HG03442 (cell line): ENCODE measurements at regions not wholly inside any gene's neighbourhood (a gene's known extent, or its start where the extent isn't known, plus 50 kb on each side); places are given as distances from the start of the nearest gene placed in this dataset.
"Not testable (repeated sequence)": the region's sequence is repeated elsewhere in the genome, so short reads cannot be mapped to it uniquely, and the experiment has no call there.

Source experiments
- ATAC-seq: cut with Tn5 transposase; IDR thresholded peaks from one replicate; pipeline ENCODE4 v1.9.1; 2021; ENCODE audit warnings: mild to moderate bottlenecking, moderate library complexity; ENCODE audit not compliant: unreplicated experiment

DNA sequence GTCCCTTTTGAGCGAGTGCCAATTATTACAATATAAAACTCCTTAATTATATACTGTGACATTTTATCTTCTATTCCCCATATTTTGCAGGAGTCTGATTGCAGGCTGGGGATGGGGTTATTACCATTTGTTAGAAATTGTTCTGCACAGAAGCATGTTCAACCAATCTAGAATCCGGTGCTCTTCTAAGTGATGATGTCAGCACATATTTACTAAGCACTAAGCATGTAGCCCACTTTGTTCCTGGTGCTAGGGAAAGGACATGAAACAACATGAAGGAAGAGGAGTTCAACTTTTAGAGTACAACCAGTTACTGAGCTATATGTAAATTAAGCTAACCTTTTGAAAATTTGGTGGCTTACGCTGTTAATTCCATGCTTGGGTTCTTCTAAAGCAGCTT, 52.8 kb upstream of the IL1RAPL2 start:
- ATAC-seq, result no peak

DNA sequence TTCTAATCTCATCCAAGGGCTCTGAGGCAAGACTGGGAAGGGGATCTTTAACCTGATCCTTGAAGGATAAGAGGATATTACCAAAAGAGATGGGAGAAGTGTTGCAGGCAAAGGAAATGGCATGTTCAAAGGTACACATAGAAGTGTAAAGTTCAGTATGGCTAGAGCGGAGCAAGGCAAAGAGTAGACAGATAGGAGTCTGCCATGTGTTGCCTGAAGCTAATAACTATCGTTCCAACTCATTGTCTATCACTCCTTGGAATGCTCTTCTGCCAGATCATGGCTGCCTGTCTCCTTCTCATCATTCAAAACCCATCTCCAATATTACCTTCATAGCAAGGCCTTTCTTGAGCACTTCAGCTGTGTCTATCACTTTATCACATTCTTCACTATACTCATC, 55.2 kb upstream of the IL1RAPL2 start:
- ATAC-seq, result no peak

DNA sequence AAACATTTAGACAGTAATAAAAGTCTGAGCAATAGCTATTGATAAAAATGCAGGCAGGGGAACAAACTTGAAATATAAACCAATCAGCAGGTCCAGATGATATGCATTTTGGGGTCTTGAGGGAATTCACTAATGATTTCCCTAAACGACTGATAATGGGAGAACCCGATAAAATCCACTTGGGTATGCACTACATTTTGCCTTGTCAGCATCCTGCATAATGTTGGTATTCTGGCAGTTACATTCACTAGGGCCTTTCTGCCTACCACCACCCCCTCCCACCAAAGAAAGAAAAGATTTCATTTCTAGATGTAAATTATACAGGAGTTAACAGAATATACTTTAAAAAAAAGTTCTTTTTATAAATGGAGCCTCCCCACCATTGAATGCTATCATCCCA, 63.5 kb upstream of the IL1RAPL2 start:
- ATAC-seq, result no peak

DNA sequence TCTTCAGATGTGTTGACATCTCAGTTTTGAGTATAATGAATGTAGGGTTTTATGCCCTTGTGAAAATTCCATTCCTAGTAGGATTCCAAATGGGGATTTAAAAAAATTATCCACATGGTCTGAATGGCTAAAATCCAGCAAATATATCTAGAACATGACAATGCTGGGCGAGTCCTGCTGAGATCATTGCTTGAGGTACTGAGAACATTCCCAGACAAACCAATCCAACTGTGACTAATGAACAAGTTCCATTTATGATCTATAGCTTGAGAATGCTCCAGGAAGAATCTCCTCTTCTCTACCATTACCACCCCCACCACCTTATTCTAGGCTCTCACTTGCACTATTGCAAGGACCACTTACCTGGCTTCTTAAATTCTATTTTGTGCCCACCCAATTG, 77.2 kb upstream of the IL1RAPL2 start:
- no peak for ATAC-seq

DNA sequence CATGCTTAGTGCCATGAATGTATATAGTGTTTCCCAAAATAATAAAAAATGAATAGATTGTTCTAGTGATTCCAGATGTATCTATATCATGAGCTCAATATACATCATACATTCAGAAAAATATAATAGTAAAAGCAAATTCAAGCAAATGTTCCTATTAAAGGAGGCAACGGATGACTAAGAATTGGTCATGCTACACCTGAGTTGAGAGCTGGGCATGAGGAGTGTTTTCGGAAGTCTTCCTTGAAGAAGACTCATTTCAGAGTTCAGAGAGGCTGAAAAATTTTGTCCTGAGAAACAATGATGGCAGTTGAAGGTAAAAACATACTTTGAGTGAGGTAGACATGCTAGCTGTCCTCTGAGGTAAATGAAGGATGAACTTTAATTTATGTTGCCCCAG, 79.3 kb upstream of the IL1RAPL2 start:
- no peak for ATAC-seq

DNA sequence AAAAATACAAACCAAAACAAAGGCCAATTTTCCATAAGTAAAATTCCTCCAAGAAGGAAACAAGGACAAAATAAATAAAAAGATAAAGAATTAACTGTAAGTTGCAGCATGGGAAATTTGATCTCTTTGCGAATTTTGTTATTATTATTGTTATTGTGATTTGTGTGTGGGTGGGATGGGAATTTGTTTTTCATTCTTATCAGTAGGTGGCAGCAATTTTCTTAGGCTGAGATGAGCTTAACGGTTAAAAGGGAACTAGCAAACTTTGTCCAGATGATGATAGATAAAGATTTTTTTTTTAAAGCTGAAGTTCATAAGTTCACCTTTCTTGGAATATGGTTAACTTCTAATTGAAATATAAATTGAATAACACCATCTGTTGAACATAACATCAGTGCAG, 83.2 kb upstream of the IL1RAPL2 start:
- ATAC-seq, result no peak

DNA sequence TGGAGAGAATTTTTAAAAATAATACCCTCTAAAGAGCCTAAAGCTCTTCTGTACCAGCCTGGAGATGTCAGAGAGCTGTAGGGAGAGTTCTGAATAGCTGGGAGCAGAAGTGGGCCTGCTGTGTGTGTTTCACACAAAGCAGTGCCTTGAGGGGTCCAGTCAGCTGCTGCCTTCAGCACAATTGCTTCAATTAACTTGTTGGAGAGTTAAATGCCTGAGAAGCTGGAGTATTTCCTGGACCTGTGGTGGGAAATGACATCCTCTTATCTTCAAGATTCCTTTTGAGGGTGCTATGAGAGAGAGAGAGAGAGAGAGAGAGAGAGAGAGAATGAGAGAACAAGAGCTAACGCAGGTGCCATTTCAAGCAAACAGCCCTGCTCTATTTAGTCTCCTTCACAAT, 96.2 kb upstream of the IL1RAPL2 start:
- ATAC-seq, result no peak

DNA sequence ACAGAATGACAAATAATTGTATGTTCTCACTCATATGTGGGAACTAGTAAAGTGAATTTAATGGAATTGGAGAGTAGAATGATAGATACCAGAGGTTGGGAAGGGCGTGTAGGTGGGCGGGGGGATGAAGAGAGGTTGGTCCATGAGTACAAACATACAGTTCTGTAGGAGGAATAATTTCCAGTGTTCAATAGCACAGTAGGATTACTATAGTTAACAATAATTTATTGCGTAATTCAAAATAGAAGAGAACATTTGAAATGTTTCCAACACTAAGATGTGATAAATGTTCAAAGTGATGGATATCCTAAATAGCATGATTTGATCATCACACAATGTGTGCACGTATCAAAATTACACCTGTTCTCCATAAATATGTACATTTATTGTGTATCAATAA, 106.2 kb upstream of the IL1RAPL2 start:
- no peak for ATAC-seq

DNA sequence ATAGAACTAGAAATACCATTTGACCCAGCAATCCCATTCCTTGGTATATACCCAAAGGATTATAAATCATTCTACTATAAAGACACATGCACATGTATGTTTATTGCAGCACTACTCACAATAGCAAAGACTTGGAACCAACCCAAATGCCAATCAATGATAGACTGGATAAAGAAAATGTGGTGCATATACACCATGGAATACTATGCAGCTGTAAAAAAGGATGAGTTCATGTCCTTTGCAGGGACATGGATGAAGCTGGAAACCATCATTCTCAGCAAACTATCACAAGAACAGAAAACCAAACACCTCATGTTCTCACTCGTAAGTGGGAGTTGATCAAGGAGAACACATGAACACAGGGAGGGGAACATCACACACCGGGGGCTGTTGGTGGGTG, 108.9 kb upstream of the IL1RAPL2 start:
- ATAC-seq, result not testable (repeated sequence)

DNA sequence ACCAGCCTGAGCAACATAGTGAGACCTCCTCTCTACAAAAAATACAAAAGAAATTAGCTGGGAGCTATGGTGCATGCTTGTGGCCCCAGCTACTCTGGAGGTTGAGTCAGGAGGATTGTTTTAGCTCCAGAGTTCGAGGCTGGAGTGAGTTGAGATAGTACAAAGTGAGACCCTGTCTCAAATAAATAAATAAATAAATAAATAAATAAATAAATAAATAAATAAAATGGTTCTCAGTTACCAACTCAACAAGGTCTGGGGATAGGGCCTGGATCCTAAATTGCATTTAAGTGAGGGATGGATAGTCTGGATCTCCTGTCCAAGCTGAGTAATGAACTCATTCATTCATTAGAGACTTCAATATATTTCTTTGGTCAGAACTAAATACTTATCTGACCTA, 115.7 kb upstream of the IL1RAPL2 start:
- no peak for ATAC-seq

DNA sequence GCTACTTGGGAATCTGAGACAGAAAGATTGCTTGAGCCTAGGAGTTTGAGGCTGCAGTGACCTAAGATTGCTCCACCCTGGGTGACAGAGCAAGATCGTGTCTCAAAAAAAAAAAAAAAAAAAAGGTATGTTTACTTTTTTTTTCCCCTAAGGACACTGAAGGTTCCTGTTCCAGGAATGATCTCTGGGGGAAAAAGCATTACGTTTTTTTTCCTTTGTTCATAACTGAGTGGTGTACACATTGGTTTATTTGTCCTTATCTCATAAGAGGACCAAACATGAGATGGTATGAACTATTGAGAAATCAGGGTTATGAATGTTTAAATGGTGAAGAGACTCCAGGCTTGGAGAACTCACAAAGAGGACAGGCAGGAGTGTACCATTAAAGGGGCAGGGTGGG, 120.4 kb upstream of the IL1RAPL2 start:
- no peak for ATAC-seq

DNA sequence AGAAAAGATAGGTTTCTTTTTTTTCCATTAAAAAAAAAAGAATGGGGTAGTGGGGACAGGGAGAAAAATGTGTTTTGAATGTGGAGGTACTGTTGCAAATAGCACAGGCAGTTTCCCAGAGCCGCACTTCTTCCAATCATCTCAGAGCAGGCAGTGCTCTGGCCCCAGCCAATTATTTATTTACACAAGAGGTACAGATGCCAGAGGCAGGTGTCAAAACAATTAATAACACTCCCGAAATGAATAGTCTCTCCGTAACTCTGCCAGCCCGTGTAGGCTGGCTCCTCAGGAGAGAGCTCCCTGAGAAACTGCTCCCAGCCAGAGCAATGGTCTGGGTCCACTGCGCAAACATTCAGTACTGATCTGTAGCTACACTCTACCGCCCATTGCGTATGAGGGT, 130.8 kb upstream of the IL1RAPL2 start:
- no peak for ATAC-seq

DNA sequence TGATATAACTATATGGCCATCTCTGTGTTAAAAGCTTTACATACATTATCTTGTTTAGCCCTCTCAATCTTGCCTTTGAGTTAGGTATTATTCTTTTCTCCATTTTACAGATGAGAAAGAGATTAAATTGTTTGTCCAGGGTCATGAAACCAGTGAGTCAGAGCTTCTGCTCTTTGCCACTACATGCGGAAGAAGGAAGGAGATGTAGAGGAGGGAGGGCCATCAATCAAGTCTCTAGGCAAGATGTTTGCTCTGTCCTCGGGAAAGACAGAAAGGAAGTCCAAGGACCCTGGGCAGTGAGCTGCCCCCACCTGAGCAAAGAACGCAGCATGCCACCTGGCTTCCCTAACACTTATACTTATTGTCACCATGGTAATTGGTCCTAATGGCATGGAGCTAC, 133.7 kb upstream of the IL1RAPL2 start:
- no peak for ATAC-seq

DNA sequence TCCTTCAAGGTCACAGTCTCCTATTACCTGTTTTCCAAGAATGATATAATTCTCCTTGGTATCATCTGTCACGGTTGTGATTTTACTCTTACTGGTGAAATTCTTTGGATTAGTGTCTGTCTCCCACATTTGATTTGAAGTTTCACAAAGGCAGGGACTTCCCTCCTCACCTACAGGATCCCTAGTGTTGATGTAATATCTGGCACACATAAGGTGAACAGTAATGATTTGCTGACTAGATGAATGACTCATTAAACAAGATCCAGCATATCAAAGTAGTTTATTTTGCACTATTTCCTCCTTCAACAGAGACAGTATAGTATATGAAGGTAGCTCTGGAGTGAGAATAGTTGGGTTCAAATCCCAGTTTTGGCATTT, 135.3 kb upstream of the IL1RAPL2 start:
- no peak for ATAC-seq

DNA sequence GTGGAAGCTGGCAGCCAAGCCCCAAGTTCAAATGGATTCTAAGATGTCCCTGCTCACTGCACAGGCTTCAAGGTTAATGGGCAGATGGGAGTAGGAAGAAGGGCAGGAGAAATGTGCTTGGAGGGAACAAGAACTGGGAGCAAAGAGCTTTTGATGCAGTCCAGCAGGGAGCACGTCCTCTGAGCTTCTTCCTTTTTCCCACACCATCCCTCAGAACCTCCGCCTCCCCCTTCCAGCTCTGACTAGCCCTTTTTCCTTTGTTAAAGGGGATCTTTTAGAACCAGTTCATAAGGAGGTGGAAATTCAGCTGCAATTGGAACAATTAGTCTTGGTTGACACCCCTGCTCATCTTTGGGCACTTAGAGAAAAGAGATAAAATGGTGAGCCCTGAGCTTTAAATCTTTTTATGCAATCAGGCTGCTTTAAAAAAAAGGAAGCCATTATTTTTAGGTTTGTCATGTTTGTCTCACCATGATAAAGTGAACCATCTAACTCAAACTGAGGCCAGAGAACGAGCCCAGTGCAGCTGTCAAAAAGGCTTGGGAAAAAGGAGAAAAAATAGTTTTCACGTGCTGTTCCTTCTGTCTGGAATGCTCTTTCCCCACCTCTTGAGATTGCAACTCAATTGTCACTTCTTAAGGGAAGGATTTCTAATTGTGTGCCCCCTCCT, 135.8 kb upstream of the IL1RAPL2 start:
- ATAC-seq, result no peak

DNA sequence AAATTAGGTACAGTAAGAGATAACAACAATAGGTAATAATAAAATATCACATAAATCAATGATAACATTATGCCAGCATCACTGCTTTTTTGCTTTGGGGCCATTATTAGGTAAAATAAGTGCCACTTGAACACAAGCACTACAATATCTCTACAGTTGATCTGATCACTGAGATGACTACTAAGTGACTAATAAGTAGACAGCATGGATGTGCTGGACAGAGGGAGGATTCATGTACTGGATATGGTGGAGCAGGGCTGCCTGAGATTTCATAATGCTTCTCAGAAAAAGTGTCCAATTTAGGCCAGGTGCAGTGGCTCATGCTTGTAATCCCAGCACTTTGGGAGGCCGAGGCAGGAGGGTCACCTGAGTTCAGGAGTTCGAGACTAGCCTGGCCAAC, 137.8 kb upstream of the IL1RAPL2 start:
- ATAC-seq, result no peak

DNA sequence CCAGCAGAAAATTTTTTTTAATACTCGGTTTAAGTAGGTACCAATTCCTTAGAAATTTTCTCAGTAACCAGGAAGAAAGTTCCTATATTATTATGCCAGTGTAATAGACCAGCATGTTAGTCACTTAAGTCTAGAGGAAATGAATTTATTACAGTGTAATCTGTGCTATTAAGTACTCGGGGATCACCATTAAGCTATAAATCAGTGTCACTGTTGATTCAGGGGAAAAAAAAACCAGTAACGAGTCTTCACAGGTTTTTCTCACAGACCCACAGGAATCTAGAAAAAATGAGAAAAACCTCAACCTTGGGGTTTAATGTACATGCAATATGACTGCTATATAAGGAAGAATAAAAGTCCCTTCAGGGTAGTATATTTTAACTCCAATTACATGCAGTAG, 138.3 kb upstream of the IL1RAPL2 start:
- no peak for ATAC-seq

DNA sequence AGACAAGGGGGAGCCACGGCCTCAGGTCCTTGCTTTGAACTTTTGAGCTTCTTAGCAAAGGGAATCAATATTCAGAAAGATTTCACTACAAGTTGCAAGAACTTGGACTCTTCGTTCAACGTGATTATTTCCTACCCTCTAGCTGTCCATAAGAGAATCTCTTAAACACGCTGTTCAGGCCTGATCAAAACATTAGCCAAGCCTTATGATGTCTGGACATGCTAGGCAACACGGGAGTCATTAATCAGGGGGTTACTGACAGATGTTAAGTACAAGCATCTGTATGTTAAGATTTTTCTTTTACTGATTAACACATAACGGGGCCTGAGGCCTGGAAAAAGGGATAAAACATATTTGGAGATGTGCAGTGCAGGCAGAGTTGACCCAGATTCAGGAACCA, 138.9 kb upstream of the IL1RAPL2 start:
- ATAC-seq, result no peak

DNA sequence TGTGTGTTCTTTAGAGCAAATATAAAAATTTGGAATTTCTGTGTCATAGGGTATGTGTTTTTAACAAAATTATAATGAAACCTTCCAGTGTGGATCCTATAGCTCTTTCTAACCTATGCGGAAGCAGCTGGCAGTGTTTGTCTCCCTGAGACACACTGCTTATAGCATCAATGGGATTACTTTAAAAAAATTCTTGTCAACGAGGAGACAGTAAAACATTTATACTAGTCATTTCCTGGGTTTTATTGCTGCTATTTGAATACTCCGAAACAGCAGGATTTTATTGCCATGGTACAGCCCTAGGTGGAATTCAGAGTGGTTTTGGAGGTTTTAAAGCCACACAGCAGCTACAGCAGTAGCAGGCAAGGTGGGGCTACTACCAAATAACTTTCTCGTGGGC, 145.1 kb upstream of the IL1RAPL2 start:
- no peak for ATAC-seq

DNA sequence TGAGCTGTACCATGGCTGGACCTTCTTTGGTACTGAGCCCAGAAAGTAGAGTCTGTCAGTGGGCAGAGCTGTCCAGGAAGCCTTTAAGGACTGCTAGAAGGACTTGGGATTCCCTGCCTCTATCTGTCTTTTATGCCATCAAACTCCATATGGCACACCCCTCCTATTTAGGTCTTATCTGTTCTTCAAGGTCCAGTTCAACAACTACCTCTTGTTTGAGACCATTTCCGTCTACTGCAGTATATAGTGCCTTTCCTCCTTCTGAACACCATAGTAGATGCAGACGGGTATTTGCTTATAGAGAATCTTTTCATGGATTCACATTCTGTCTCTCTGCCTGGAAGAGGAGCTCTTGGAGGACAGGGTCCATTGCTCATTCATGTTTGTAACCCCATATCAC, 146.1 kb upstream of the IL1RAPL2 start:
- ATAC-seq, result no peak

DNA sequence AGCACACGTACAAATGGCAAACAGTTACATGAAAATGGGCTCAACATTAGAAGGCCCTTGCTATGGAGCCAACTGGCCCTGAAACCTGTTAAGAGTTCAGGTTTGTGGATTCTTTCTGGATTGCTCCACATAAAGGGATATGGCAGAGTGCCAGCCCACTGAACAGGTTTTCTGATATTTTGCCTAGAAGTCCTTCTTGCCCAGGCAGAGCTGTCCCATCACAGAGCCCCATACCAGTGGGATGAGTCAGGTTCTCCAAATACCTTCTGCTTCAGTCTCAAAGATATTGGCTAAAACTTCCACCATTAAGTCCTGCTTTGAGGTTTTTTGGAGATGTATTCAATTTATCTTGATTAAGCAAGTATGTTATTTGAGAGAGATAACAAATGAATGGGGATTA, 146.8 kb upstream of the IL1RAPL2 start:
- no peak for ATAC-seq

DNA sequence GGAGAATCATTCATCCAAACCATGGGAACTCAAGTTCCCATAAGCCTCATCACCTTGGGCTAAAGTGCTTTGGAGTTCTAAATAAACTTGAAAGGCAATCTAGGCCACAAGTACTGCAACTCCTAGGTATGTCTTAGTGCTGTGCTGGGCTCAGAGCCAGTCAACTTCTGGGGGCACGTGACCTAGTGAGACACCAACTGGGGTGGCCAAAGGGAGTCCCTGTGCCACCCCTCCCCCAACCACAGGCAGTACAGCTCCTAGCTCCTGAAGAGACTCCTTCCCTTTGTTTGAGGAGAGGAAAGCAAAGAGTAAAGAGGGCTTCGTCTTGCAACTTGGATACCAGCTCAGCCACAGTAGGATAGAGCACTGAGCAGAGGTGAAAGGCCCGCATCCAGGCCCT, 154.2 kb upstream of the IL1RAPL2 start:
- ATAC-seq, result no peak

DNA sequence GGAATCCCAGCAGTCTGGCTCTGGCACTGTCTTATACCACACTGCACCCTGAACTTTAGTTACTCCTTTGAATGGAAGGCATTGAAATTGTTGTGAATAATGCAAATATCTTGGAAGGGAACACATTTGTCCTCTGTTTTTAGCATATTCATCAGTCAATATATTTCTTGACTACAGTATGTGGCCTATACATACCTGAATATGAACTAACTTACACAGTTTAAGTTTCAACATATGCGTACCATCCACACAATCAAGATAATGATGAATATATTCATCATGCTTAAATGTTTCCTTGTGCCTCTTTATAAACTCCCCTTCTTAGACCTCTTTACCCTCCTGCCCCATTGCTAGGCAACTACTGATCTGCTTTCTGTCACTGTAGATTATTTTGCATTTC, 145.7 kb upstream of the ESX1 start:
- no peak for ATAC-seq

DNA sequence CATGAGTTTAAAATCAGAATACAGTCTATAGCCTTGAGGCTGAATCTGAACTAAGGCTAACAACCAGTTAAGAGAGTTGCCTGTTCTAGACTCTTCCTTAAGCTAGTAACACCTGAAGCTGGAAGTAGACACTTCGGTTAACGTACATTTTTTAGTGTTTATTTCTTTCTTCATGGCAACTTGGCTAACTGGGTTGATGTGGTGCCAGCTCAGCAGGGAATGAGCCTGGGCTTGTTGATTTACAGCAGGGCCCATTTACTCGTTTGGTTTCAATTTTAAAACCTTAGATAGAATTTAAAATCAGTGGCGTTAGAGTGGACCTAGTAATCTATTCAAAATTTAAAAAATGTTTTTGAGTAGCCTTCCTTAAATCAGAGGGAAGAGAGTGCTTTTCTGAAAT, 137.6 kb upstream of the ESX1 start:
- ATAC-seq, result no peak
